RKO (cell line): ENCODE measurements at regions not wholly inside any gene's neighbourhood (a gene's known extent, or its start where the extent isn't known, plus 50 kb on each side); places are given as distances from the start of the nearest gene placed in this dataset.

Source experiments
- DNase-seq: peaks from one replicate; pipeline ENCODE4 v3.0.0-alpha.2; 2016; ENCODE audit warnings: low spot score

- DNase-seq: no peak
Measured at GRCh38 chr14:83455561-83455960, 1921.9 kb upstream of the SEL1L start.

- DNase-seq: no peak
Measured at GRCh38 chr14:83461521-83461920, 1927.9 kb upstream of the SEL1L start.

- DNase-seq: no peak
Measured at GRCh38 chr14:83462759-83463158, 1929.1 kb upstream of the SEL1L start.

- DNase-seq: peak; percentile 7
Measured at GRCh38 chr14:83463500-83464098, 1929.9 kb upstream of the SEL1L start.

- no peak for DNase-seq
Measured at GRCh38 chr14:83467811-83468210, 1934.2 kb upstream of the SEL1L start.

- DNase-seq: no peak
Measured at GRCh38 chr14:83470466-83470865, 1936.8 kb upstream of the SEL1L start.

GRCh38 chr14:83470959-83471695 lies 1937.5 kb upstream of the SEL1L start:
- no peak for DNase-seq

GRCh38 chr14:83473416-83474235 lies 1940.0 kb upstream of the SEL1L start:
- DNase-seq: no peak

- DNase-seq: no peak
Measured at GRCh38 chr14:83478741-83479140, 1945.1 kb upstream of the SEL1L start.

- no peak for DNase-seq
Measured at GRCh38 chr14:83483063-83483462, 1949.4 kb upstream of the SEL1L start.

- DNase-seq: no peak
Measured at GRCh38 chr14:83485591-83485990, 1951.9 kb upstream of the SEL1L start.

GRCh38 chr14:83491091-83491490 lies 1957.4 kb upstream of the SEL1L start:
- DNase-seq: no peak

- no peak for DNase-seq
Measured at GRCh38 chr14:83520837-83521236, 1987.2 kb upstream of the SEL1L start.

- DNase-seq: no peak
Measured at GRCh38 chr14:83529531-83529930, 1995.9 kb upstream of the SEL1L start.

GRCh38 chr14:83533734-83534133 lies 1996.2 kb upstream of the FLRT2 start:
- no peak for DNase-seq

- no peak for DNase-seq
Measured at GRCh38 chr14:83534995-83535394, 1994.9 kb upstream of the FLRT2 start.

GRCh38 chr14:83535444-83535843 lies 1994.5 kb upstream of the FLRT2 start:
- no peak for DNase-seq

- no peak for DNase-seq
Measured at GRCh38 chr14:83541147-83541546, 1988.8 kb upstream of the FLRT2 start.

- no peak for DNase-seq
Measured at GRCh38 chr14:83548061-83548839, 1981.7 kb upstream of the FLRT2 start.

GRCh38 chr14:83556065-83556464 lies 1973.9 kb upstream of the FLRT2 start:
- DNase-seq: no peak

- DNase-seq: no peak
Measured at GRCh38 chr14:83556746-83557453, 1973.0 kb upstream of the FLRT2 start.

- DNase-seq: no peak
Measured at GRCh38 chr14:83558946-83559345, 1971.0 kb upstream of the FLRT2 start.
